ENCODE measurements at regions not wholly inside any gene's neighbourhood (a gene's known extent, or its start where the extent isn't known, plus 50 kb on each side); places are given as distances from the start of the nearest gene placed in this dataset.
A peak's percentile ranks its signal among the peaks of the same experiment; 100 is the strongest.

GRCh38 chr10:3484306-3485056 lies 300.5 kb downstream of the KLF6 start:
- TF ChIP-seq, protein P1, sequence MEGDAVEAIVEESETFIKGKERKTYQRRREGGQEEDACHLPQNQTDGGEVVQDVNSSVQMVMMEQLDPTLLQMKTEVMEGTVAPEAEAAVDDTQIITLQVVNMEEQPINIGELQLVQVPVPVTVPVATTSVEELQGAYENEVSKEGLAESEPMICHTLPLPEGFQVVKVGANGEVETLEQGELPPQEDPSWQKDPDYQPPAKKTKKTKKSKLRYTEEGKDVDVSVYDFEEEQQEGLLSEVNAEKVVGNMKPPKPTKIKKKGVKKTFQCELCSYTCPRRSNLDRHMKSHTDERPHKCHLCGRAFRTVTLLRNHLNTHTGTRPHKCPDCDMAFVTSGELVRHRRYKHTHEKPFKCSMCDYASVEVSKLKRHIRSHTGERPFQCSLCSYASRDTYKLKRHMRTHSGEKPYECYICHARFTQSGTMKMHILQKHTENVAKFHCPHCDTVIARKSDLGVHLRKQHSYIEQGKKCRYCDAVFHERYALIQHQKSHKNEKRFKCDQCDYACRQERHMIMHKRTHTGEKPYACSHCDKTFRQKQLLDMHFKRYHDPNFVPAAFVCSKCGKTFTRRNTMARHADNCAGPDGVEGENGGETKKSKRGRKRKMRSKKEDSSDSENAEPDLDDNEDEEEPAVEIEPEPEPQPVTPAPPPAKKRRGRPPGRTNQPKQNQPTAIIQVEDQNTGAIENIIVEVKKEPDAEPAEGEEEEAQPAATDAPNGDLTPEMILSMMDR (IDR thresholded peaks at IDR 0.05): no peak
- ATAC-seq (peak; percentile 10 to 67 (median 52)), DNase-seq (no peak)
- Histone ChIP-seq H3K36me3 (no peaks in the 10 kb centered on the region), H3K4me3 (no peak overlapping the region), H3K9me3 (no peaks in the 10 kb centered on the region), H3K4me1 (peaks cover 10 to 35% (median 27%) of the 10 kb centered on the region in 9 donors), H3K27ac (peak overlapping the region in 9 of 10 donors; percentile 43 to 71 (median 60)), H3K27me3 (no peaks in the 10 kb centered on the region)
- intact Hi-C loops (cut with DNase I): loop anchor here in 1 of 10 donors (10.0 kb wide), 1 partner anchor 90 kb away; no protein-coding TSS in a partner anchor
- WGBS, 2 donors: 38 to 42% methylated on average over 18 of the region's 18 CpGs

- H3K9me3 ChIP-seq: no peaks in the 10 kb centered on the region
- H3K27ac ChIP-seq: peak overlapping the region in 5 of 10 donors; percentile 9 to 47 (median 29)
- no peaks in the 10 kb centered on the region for H3K36me3 ChIP-seq
- intact Hi-C loops (cut with DNase I): loop anchor here in 1 of 10 donors (10.0 kb wide), 1 partner anchor 92 kb away; no protein-coding TSS in a partner anchor
- DNase-seq: peak in 1 of 2 donors; percentile 39
- H3K4me1 ChIP-seq: peaks cover 10 to 35% (median 27%) of the 10 kb centered on the region in 9 donors
- peak; percentile 68 to 84 (median 77) for ATAC-seq
- TF ChIP-seq, protein P1 (IDR thresholded peaks at IDR 0.05): no peak
- 9 to 18% methylated on average over 17 of the region's 17 CpGs for WGBS, 2 donors
- no peaks in the 10 kb centered on the region for H3K27me3 ChIP-seq
- peak overlapping the region in 5 of 10 donors; percentile 0 to 34 (median 23) for H3K4me3 ChIP-seq
Observed at GRCh38 chr10:3482200-3482993, 302.6 kb downstream of the KLF6 start.

GRCh38 chr10:3481496-3481895 lies 303.5 kb downstream of the KLF6 start:
- H3K27ac ChIP-seq: no peak overlapping the region
- ATAC-seq: no peak
- 92 to 96% methylated on average over 8 of the region's 8 CpGs for WGBS, 2 donors
- H3K9me3 ChIP-seq: no peaks in the 10 kb centered on the region
- no peaks in the 10 kb centered on the region for H3K27me3 ChIP-seq
- H3K36me3 ChIP-seq: no peaks in the 10 kb centered on the region
- intact Hi-C loops (cut with DNase I): loop anchor here in 1 of 10 donors (10.0 kb wide), 1 partner anchor 93 kb away; no protein-coding TSS in a partner anchor
- peaks cover 10 to 35% (median 27%) of the 10 kb centered on the region in 9 donors for H3K4me1 ChIP-seq
- H3K4me3 ChIP-seq: no peak overlapping the region
- TF ChIP-seq, protein P1 (IDR thresholded peaks at IDR 0.05): no peak
- no peak for DNase-seq

DNA sequence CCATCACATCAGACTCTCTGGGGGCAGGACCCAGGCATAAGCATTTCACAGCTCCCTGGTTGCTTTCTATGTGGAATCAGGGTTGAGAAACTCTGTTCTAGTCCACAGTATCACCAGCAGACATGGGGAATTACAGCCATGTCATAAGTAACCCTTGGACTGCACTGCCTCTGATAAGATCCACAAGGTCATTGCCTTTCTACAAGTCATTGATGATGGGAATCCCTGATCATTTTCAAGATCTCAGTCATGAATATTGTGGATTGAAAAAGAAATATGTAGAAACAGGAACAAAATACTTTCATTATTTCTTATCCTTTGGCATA lies 304.1 kb downstream of the KLF6 start:
- intact Hi-C loops (cut with DNase I): loop anchor here in 1 of 10 donors (10.0 kb wide), 1 partner anchor 94 kb away; no protein-coding TSS in a partner anchor
- no peak for DNase-seq
- Histone ChIP-seq H3K9me3 (no peaks in the 10 kb centered on the region), H3K27me3 (no peaks in the 10 kb centered on the region), H3K4me3 (no peak overlapping the region), H3K27ac (no peak overlapping the region), H3K4me1 (peaks cover 10 to 35% (median 27%) of the 10 kb centered on the region in 9 donors), H3K36me3 (no peaks in the 10 kb centered on the region)
- TF ChIP-seq, protein P1 (IDR thresholded peaks at IDR 0.05): no peak
- ATAC-seq: no peak
